Vagina (tissue), 2 donors: ENCODE measurements at regions not wholly inside any gene's neighbourhood (a gene's known extent, or its start where the extent isn't known, plus 50 kb on each side); places are given as distances from the start of the nearest gene placed in this dataset.

Source experiments
- CTCF ChIP-seq, 3 experiments: fragments of 450-650 bp in 2 of 3; fragments of 200-600 bp in 1 of 3; sonication (generic) in 1 of 3; IDR thresholded peaks; one replicate each; pipeline ENCODE4 v1.5.1; 2017 to 2019; ENCODE audit warnings: antibody characterized with exemption in 3 of 3, mild to moderate bottlenecking in 2 of 3, moderate library complexity in 2 of 3
- POLR2AphosphoS5 ChIP-seq, 2 donors: sonication (generic); formaldehyde crosslinking; IDR thresholded peaks; one replicate each; pipeline ENCODE4 v1.9.0; 2017; ENCODE audit warnings: antibody characterized with exemption in 2 of 2, mild to moderate bottlenecking in 2 of 2, low read depth in 1 of 2; ENCODE audit not compliant: insufficient read depth in 1 of 2

GRCh38 chr3:16124636-16125035 lies 49.8 kb upstream of the GALNT15 start:
- TF ChIP-seq CTCF (IDR thresholded peaks at IDR 0.05) (no peak), POLR2AphosphoS5 (IDR thresholded peaks at IDR 0.05; ENCODE audit: insufficient read depth in 1 of 2, low read depth in 1 of 2) (no peak)
